Amygdala (tissue), 56 donors: ENCODE measurements at regions not wholly inside any gene's neighbourhood (a gene's known extent, or its start where the extent isn't known, plus 50 kb on each side); places are given as distances from the start of the nearest gene placed in this dataset.

ENCODE experiments used
- DNase-seq, 56 donors: peaks; one replicate each; lab custom pipeline; 2025; lab: John Stamatoyannopoulos, UW

DNA sequence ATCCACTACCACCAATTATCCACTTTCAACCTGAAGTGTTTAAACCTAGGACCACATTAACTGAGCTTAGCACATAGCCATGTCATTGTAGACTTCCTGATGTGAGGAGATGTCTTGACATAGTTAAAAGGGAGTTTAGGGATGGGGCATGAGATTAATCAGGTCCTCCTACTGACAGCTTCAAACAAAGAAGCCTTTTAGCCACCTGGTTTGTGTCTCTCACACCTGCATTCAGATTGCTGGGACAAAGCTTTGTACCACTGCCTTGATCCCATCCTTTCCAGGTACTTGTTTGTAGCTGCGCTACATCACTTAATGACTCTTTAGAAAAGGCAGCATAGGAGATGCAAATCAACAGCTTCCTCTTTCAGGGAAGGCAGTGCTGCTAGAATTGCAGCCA, 340.7 kb upstream of the DDHD1 start:
- no peak for DNase-seq

- no peak for DNase-seq
Observed at GRCh38 chr14:53493320-53493719, 340.2 kb upstream of the DDHD1 start.

DNA sequence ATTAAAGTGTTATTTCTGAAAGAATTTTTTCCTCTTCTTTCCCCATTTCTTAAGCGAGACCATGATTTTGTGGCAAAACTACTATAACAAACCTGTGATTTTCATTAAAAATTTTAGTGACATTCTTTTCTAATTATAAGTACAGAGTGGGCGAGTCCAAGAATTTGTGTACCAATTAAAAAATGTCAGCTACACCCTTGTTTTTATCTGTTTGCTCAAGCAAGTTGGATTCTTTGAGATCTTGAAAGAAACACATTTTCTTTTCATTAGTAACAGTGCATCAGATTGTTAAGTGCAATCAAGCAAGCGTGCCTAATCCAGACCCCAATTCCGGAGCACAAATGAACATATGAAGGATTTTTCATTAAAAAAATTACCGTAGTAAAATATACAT, 338.8 kb upstream of the DDHD1 start:
- DNase-seq, result no peak

DNA sequence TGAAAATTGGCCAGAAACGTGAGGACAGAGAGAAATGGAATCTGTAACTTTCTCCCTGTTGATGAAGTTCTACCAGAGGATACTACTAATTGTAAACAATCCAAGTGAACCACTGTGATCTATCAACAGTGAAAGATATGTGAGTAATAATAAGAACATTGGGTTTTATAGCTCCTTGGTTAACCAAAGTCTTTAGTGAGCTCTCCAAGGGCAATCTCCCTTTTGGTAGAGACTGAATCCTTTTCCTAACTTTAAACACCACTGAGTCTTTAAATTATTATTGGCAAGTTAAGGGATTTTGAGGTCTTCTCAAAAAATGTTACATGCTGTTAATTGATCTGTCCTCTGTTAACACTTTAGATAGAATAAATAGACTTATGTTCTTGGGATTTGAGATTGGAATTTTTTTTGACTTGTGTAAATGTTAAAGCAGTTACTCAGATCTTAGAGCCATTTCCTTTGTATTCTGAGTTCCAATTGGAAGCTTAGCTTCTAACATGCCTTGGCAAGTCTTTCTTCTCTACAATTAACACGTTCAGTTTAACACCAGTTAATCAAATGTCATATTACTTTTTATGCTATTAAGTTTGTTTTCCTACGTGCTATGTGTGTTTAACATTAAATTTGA, 338.2 kb upstream of the DDHD1 start:
- no peak for DNase-seq

DNA sequence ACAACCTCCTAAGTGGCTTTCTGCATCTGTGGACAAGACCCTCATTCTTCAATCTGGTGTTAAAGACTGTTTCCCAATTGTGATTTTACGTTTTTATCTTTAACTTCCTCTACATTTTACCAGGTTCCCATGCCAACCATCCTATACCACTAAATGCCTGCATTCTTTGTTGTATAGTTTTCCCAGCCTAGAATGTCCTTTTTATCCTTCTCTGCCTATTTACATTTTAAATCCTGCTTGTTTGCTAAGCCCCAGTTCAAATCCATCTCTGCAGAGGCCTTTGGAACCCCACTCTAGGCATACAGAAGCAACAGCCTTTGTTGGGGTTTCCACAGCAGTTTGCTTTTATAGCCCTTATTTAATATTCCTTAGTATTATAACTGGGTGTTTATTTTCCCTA, 325.1 kb upstream of the DDHD1 start:
- DNase-seq, result no peak

- no peak for DNase-seq
Observed at GRCh38 chr14:53473480-53473879, 320.4 kb upstream of the DDHD1 start.

- no peak for DNase-seq
Observed at GRCh38 chr14:53472306-53472705, 319.2 kb upstream of the DDHD1 start.

GRCh38 chr14:53470351-53471043, 317.4 kb upstream of the DDHD1 start:
- no peak for DNase-seq

- DNase-seq, result no peak
Observed at GRCh38 chr14:53468876-53469275, 315.8 kb upstream of the DDHD1 start.

DNA sequence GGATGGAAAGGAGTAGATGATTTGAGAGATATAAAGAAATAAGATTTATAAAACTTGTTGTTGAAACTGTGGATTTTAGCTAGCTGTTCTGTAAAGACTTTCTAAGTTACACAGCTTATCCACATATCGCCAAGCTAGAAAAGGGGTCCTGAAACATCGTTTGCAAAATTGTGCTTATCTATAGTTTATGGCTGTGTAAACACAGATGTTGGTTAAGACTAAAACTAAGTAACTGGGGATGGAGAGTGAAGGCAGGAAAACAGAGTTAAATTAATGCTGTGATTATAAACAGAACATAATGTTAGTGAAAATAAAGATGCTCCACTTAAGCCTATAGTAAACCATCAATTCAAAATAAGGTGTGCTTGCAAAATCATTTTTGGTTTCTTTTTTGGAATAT, 311.3 kb upstream of the DDHD1 start:
- DNase-seq, result no peak

- no peak for DNase-seq
Observed at GRCh38 chr14:53462931-53463778, 310.0 kb upstream of the DDHD1 start.

DNA sequence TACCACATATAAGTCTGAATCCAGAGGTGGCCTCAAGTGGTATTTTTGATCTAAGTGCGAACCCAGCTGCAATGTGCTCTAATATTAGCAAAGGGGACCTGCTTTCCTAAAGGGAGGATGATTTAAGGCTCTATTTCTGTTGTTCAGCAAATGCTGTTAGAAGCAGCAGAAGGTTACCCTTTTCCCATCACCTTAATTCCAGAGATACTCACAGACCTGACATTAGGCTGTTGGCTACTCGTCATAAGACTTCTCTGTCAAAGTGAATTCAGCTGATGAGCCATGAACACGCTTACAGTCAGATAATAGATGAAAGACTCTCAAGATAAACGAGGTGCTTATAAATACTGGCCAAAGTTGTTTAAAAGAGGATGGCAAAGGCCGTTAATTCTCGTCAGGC, 308.7 kb upstream of the DDHD1 start:
- no peak for DNase-seq

DNA sequence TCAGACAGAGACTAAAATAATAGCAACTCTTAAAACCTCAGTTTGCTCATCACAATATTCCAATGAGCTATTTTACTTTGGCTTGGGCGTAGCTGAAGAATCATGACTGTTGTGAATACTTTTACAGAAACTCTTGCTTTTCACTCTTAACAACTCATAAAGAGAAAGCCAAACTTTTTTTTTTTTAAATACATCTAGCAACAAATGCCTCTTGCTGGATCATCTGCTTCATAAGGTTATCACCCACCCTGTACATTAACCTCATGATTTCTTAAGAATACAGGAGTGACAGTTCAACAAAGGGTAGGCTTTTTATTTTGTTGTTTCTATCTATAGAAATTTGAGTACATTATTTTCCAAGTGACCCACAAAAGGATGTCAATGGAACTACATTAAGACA, 307.4 kb upstream of the DDHD1 start:
- no peak for DNase-seq

DNA sequence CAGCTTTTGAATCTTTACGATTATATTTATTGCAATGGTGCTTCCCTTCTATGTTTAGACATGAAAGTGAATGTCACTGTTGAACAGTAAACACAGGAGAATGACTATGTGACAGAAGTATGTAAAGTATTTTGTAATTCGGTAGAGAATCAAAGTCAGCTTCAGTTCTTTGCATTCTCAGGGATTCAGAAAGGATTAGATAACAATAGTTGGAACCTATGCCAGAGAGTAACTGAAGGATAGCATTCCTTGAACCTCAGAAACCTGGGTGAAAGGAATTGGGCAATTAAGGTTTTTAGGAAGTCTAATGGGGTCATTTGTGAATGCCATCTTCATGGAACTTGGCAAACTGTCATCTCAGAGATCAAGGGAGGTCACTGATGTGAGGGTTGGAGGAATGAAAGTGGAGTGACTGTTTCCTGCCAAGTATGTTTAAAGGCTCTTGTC, 305.3 kb upstream of the DDHD1 start:
- no peak for DNase-seq

GRCh38 chr14:53456931-53457330, 303.8 kb upstream of the DDHD1 start:
- DNase-seq, result no peak

- no peak for DNase-seq
Observed at GRCh38 chr14:53452005-53452673, 299.0 kb upstream of the DDHD1 start.

DNA sequence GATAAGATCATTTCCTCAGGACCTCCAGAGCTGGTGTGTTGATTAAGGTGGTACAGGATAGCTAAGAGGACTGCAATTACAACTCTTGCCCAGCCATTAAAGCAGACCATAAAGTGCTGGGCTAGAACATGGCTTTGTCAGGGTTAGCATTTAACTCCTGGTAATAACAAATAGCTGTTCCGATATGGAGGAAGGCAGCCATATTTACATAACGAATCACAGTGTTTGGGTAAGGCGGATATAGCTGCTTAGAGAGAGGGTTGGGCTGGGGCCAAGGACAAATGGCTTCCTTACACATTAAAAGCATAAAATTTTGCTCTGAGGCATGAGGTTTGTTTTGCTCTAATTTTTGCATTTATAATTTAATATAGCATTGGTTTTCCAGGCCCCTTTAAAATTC, 297.7 kb upstream of the DDHD1 start:
- DNase-seq, result no peak

- no peak for DNase-seq
Observed at GRCh38 chr14:53448682-53449081, 295.6 kb upstream of the DDHD1 start.

DNA sequence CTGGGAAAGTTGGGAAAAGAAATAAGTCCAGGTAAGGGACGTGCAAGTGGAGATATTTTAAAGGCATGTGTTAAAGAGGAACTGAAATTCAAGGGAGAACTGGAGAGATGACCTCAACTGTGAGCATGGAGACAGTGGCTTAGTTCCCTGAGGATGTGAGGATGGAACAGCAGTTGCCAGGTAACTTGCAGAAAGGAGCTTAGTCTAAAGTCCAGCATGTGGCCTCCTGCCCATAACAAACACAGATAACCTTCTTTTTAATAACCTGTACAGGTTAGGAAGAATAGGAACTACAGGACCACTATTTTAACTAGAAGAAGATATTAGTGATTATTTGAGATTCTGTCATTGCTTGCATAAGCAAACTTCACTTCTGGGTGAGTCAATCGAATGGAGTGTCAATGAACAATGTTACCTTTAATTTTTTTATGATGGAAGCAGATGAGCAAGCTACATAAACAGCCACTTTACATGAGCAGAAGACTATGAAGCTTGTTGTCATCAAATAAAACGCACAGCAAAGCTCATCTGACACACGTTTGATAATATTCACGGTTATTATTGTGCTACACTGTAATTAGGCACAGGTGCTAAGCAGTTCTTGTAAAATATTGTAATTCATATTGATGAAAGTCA, 291.7 kb upstream of the DDHD1 start:
- DNase-seq, result no peak

DNA sequence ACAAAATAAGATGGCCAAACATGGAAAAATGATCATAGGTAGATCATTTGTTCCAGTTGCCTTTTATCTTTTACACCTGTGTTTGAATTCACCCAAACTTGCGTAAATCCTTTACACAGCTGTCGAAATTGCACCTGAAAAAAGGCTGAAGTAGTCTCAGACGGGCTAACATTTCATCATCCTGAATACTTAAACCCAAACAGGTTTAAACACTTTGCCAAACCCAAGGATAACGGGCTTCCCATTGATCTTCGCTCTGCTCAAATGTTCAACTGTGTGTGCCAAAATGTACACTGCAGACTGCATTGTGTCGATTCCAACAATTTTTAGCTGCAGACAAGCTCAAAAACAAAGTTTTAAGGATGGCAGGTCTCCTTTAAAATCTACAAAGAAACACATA, 288.7 kb upstream of the DDHD1 start:
- no peak for DNase-seq

DNA sequence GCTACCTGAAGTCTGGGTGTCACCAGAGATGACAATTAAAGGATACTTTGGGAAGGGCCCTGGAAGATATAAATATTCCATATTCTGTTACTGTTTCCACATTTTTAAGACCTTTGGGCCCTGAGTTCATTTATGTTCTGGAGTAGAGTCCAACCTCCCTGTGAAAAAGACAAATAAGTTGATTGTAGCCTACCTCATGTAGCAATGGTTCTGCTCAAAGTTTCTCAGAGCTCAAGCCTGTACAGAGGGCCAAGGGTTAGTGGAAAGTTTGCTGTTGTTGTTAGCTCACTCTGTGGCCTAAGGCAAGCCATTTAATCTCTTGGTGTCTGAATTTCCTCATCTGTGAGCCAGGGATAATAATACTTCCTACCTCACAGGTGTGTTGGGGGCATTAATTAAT, 284.7 kb upstream of the DDHD1 start:
- DNase-seq, result no peak
